HG02588 (cell line): ENCODE measurements at regions not wholly inside any gene's neighbourhood (a gene's known extent, or its start where the extent isn't known, plus 50 kb on each side); places are given as distances from the start of the nearest gene placed in this dataset.

Experiments
- ATAC-seq: cut with Tn5 transposase; IDR thresholded peaks from one replicate; pipeline ENCODE4 v1.9.1; 2021; ENCODE audit warnings: mild to moderate bottlenecking, moderate library complexity; ENCODE audit not compliant: unreplicated experiment

GRCh38 chr21:17334484-17334883 lies 178.4 kb upstream of the CXADR start:
- ATAC-seq: no peak

DNA sequence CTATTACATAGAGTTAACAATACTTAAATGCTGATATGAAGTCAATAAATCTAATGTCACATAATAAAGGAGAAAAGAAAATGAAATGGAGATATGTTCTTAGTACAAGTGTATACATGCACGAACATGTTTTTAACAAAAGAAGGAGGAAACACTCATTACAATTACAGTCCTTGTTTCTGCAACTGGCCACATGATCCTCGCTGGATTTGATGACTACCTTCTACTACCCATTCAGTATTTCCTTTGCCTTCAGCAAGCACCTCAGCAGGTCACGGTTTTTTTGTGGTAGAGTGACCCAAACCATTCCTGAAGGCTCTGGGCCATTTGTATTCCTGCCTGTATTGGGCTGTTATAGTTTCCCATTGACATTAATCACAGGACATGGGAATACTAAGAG lies 172.8 kb upstream of the CXADR start:
- ATAC-seq: no peak

DNA sequence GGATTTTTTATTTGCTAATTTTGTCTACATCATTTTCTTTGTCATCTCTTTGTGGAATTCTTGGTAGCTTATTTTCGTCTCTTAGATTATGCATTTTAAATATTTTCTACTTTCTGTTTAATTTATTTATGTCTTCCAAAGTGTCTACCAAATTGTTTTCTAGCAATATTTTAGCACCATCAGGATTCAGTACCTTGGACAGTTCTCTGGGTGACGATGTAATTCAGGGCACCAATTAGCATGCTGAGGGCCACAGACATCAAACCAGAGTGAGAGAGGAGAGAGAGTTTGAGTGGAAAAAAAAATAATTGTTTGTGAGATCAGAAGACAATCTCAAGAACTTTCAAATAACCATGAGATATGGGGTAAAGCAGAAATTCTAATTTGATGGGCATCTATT lies 169.8 kb upstream of the CXADR start:
- no peak for ATAC-seq

GRCh38 chr21:17348357-17348756 lies 164.5 kb upstream of the CXADR start:
- no peak for ATAC-seq

- no peak for ATAC-seq
These were observed 164.0 kb upstream of the CXADR start for GRCh38 chr21:17348849-17349248.

- no peak for ATAC-seq
These were observed 161.1 kb upstream of the CXADR start for GRCh38 chr21:17351766-17352165.

DNA sequence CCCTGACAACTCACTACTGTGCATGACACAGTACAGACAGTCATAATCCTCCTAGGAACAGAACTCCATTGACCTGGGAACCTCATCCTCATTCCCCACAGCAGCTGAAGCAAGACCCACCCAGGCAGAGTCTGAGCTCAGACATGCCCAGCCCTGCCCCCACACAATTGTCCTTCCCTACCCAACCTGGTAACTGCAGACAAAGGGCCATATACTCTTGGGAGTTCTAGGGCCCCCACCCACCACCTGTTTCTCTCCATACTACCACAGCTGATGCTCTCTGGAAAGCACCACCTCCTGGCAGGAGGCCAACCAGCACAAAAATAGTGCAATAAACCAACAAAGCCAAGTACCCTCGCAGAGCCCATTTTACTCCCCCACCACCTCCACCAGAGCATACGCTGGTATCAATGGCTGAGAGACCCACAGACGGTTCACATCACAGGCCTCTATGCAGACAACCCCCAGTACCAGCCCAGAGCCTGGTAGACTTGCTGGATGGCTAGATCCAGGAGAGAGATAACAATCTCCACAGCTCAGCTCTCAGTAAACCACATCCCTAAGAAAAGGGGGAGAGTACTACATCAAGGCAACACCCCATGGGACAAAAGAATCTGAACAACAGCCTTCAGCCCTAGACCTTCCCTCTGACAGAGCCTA lies 159.7 kb upstream of the CXADR start:
- ATAC-seq: no peak

GRCh38 chr21:17359781-17360180 lies 153.1 kb upstream of the CXADR start:
- no peak for ATAC-seq

DNA sequence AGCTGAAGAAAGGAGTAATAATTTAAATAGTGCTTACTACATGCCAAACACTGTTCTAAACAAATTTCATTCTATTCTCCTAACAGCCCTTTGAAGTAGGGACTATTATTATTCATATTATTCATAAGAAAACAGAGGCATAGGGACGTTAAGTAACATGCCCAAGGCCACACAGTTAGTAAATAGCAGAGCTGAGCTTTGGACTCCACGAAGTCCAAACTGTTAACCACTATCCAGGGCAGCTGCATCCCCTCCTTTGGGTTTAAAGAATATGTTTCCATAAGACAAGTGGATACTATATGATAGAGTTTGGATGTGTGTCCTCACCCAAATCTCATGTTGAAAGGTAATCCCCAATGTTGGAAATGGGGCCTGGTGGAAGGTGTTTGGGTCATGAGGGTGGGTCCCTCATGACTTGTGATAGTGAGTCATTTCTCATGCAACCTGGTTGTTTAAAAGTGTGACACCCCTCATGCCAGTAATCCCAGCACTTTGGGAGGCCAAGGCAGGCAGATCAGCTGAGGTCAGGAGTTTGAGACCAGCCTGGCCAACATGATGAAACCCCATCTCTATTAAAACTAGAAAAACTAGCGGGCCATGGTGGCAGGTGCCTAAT lies 144.0 kb upstream of the CXADR start:
- no peak for ATAC-seq

DNA sequence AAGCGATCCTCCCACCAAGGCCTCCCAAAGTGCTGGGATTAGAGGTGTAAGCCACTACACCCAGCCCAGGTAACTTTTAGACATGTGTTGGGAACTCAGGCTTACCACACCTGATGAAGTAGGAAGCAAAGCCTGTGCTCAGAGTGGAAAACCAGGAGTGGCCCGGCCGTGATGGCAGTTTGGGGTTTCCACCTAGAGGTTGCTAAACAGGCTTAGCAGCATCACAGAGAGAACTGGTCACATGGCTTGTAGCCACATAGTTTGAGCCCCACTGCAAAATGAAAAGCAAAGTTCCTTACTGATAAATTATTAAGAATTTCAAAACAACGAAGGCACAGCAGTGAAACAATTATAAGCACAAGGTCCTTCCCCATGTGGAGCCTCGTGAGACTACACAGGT lies 142.6 kb upstream of the CXADR start:
- no peak for ATAC-seq

GRCh38 chr21:17370916-17371315 lies 141.9 kb upstream of the CXADR start:
- ATAC-seq: no peak

- ATAC-seq: no peak
These were observed 141.4 kb upstream of the CXADR start for GRCh38 chr21:17371450-17371849.

DNA sequence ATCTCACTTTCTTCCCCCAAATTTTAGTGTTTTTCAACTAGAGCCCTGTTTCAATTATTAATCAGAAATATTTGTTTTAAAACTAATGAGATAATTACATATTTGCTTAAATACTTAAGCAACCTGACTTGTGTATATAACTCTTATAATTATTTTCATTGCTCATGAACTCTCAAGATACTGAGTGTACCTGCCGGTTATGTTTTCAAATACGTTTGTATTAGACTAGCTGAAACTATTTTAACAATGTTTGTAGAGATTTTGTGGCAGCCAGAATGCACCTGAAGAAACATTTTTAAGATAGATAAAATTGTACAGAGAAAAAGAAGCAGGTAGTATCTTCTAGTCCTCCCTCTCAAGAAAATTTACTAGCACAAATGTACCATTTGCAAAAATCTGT lies 140.6 kb upstream of the CXADR start:
- no peak for ATAC-seq

DNA sequence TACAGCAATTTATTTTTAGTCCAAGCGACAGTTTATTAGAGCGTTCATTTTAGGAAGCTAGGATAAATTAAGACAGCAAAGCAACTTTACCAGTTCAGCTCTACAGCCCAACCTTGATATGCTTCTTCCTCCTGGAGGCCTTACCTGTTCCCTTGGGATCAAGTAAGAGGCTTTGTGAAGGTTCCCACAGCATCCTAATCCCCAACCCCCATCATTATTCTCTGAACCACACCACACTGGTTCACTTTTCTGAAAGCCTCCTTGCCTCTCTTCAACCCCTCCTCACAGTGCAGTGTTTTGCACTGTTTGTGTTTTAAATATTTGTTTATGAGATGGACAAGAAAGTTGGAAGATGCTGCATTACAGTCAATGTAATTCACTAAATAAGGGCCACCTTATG lies 126.3 kb upstream of the CXADR start:
- no peak for ATAC-seq

DNA sequence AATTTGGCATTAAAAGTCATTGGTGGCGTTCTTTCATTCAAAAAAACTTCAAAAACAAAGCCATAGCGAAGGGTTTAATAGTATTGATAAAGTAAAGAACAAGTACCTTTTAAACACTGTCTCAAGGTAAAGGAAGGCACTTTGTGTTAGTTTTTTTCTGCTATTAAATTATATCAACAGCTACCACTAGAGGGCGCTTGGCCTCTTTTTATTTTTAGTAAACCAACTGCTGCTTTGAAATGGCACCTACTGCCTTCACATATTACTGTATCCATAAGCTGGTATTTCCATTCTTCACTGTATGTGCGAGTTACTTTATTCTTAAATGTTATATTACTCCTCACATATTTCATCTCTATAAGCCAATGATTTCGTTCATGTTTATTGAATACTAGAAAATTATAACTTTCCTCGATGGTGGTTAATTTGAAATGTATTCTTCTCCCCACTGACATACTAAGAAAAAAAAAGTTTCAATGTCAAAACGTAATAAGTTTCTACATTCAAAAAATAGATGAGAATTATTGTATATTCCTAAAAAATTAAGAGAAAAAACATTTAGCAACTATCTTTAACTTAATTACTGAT lies 125.7 kb upstream of the CXADR start:
- ATAC-seq: peak; percentile 62

DNA sequence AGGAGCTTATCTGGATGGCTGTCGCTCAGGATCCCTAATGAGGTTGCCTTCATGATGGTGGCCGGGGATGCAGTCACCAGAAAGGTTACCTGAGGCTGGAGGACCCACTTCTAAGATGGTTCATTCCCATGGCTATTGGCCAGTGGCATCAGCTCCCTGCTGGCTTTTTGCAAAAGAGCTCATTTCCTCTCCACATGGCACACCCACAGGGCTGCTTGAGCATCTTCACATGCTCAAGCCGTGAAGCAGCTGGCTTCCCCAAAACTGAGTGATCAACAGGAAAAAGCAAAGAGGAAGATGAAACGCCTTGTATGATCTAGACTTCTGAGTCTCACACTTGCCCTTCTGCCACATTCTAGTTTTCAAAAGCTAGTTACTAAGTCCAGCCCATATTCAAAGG lies 124.6 kb upstream of the CXADR start:
- ATAC-seq: no peak

DNA sequence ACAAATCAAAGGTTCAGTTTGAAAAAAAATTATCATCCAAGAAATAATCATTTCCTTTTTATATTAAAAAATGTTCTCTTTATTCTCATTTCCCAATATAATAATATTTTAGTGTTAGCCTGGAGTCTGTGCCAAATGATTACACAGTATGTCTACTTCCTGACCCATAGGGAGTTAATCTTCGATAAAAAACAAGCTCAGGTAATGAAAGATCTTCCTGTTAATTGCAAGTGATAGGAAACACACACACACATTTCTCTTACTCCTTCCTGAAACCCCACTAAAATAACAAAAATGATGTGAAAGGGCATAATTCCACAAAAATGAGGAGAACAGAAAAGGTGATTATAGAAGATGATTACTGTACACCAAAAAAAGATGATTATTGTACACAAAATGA lies 123.5 kb upstream of the CXADR start:
- no peak for ATAC-seq

DNA sequence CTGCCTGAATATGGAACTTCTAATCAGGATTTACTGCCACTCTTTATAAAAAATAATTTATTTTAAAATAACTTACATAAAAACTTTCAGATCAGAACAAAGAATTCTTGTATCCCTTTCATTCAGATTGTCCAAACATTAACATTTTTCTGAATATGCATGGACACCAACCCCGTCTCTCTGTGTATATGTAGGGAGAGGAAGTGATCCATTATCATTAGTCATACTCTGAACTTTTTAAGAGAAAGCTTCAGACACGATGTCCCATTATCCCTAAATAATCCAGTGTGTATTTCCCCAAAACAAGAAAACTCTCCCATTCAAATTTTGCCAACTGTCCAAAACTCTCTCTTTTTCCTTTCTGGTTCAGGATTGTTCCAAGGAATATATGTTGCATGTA lies 122.3 kb upstream of the CXADR start:
- no peak for ATAC-seq

- ATAC-seq: no peak
These were observed 121.0 kb upstream of the CXADR start for GRCh38 chr21:17391811-17392340.

DNA sequence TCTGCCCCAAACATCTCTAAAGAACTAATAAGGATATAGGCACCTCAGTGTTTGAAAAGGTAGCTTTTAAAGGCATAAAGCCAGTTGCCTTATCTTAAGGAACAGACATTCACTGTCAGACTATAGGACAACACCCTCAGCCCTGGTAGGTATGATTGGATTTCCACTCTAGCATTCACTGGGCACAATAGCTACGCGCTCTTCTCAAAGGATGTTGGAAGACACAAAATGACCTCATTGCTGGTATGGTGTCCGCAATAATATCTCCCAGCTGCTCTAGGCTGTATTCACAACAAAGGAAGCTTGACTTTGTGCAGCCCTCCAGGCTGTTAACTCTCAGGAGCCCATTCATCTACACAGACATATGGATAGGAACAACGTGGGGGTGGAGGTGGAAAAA lies 119.4 kb upstream of the CXADR start:
- no peak for ATAC-seq

DNA sequence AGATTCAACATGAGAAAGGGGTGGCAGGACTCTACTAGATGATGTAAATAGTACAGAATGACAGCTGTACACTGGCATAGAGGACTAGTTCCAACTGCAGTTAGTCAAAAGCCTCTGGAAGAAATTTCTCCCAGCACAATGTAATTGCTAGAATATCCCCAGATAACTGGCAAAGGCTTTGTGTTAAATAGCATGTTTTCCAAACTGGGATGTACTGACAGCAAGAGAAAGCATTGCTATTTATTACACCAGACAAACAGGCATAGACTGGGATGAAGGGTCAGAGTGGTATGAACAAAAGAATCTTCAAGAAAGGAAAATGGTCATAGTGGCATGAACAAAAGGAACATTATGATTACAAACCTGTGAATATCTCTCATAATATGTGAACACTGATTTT lies 115.9 kb upstream of the CXADR start:
- ATAC-seq: no peak

DNA sequence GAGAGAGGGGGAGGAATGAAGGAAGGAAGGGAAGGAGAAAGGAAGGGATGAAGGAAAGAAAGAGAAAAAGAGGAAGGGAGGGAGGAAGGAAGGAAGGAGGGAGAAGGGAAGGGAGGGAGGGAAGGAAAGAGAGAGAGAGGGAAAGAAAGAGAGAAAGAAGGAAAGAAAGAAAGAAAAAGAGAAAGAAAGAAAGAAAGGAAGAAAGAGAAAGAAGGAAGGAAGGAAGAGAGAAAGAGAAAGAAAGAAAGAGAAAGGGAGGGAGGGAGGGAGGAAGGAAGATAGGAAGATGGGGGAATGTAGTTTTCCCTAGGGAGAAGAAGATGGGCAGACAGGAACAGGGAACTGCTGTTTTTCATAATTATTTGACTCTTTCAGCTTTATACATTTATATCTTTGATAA lies 115.1 kb upstream of the CXADR start:
- ATAC-seq: no peak
